Pulmonary artery endothelial cell (primary cell): ENCODE measurements at regions not wholly inside any gene's neighbourhood (a gene's known extent, or its start where the extent isn't known, plus 50 kb on each side); places are given as distances from the start of the nearest gene placed in this dataset.

Source experiments
- DNase-seq: peaks from one replicate; pipeline ENCODE4 v3.0.0-alpha.2; 2011; ENCODE audit warnings: low read depth, low spot score

- no peak for DNase-seq
Measured at GRCh38 chr18:67896451-67896850, 379.9 kb upstream of the DSEL start.

GRCh38 chr18:67893916-67894315, 377.4 kb upstream of the DSEL start:
- no peak for DNase-seq

GRCh38 chr18:67876871-67877270, 360.4 kb upstream of the DSEL start:
- no peak for DNase-seq

GRCh38 chr18:67875944-67876343, 359.4 kb upstream of the DSEL start:
- DNase-seq = no peak

- DNase-seq = no peak
Measured at GRCh38 chr18:67875060-67875459, 358.5 kb upstream of the DSEL start.

- no peak for DNase-seq
Measured at GRCh38 chr18:67865400-67865799, 348.9 kb upstream of the DSEL start.

GRCh38 chr18:67864677-67865340, 348.3 kb upstream of the DSEL start:
- DNase-seq = no peak

- no peak for DNase-seq
Measured at GRCh38 chr18:67862069-67862468, 345.5 kb upstream of the DSEL start.

GRCh38 chr18:67854340-67854739, 337.8 kb upstream of the DSEL start:
- no peak for DNase-seq

- DNase-seq = no peak
Measured at GRCh38 chr18:67846422-67847098, 330.0 kb upstream of the DSEL start.

- no peak for DNase-seq
Measured at GRCh38 chr18:67845035-67845434, 328.5 kb upstream of the DSEL start.

GRCh38 chr18:67840379-67840778, 323.9 kb upstream of the DSEL start:
- no peak for DNase-seq

- DNase-seq = no peak
Measured at GRCh38 chr18:67818432-67818831, 301.9 kb upstream of the DSEL start.

GRCh38 chr18:67815280-67815679, 298.8 kb upstream of the DSEL start:
- DNase-seq = no peak

- no peak for DNase-seq
Measured at GRCh38 chr18:67813380-67814028, 297.0 kb upstream of the DSEL start.

- DNase-seq = no peak
Measured at GRCh38 chr18:67805261-67805660, 288.7 kb upstream of the DSEL start.

- no peak for DNase-seq
Measured at GRCh38 chr18:67794521-67794920, 278.0 kb upstream of the DSEL start.

GRCh38 chr18:67790527-67790926, 274.0 kb upstream of the DSEL start:
- no peak for DNase-seq

- no peak for DNase-seq
Measured at GRCh38 chr18:67789165-67789545, 272.6 kb upstream of the DSEL start.

GRCh38 chr18:67788310-67789164, 272.0 kb upstream of the DSEL start:
- no peak for DNase-seq

- DNase-seq = peak; percentile 5
Measured at GRCh38 chr18:67783196-67783946, 266.9 kb upstream of the DSEL start.
